Immature natural killer cell (primary cell): ENCODE measurements at regions not wholly inside any gene's neighbourhood (a gene's known extent, or its start where the extent isn't known, plus 50 kb on each side); places are given as distances from the start of the nearest gene placed in this dataset.
"Not testable (repeated sequence)": the region's sequence is repeated elsewhere in the genome, so short reads cannot be mapped to it uniquely, and the experiment has no call there.

Source experiments
- DNase-seq, 3 donors: peaks; one replicate each; pipeline ENCODE4 v3.0.0; 2022; ENCODE audit warnings: mixed read lengths in 1 of 3
- H3K27ac Mint-ChIP-seq, 6 donors: one replicate each; pipeline ENCODE4 v1.8.0; 2020; ENCODE audit warnings: mixed read lengths in 6 of 6, mild to moderate bottlenecking in 5 of 6, inconsistent platforms in 4 of 6, moderate library complexity in 3 of 6
- H3K27me3 Mint-ChIP-seq, 3 donors: one replicate each; pipeline ENCODE4 v1.8.0; 2020 to 2021; ENCODE audit warnings: low read depth in 3 of 3, mild to moderate bottlenecking in 3 of 3, mixed read lengths in 3 of 3, moderate library complexity in 3 of 3, inconsistent platforms in 1 of 3
- H3K36me3 Mint-ChIP-seq, 3 donors: one replicate each; pipeline ENCODE4 v1.8.0; 2020; ENCODE audit warnings: mixed read lengths in 3 of 3, inconsistent platforms in 2 of 3, mild to moderate bottlenecking in 2 of 3
- H3K4me1 Mint-ChIP-seq, 2 donors: one replicate each; pipeline ENCODE4 v1.8.0; 2020; ENCODE audit warnings: inconsistent platforms in 2 of 2, mild to moderate bottlenecking in 2 of 2, mixed read lengths in 2 of 2, moderate library complexity in 1 of 2
- H3K4me3 Mint-ChIP-seq, 5 donors: one replicate each; pipeline ENCODE4 v1.8.0; 2020; ENCODE audit warnings: mild to moderate bottlenecking in 5 of 5, mixed read lengths in 5 of 5, inconsistent platforms in 3 of 5, moderate library complexity in 3 of 5
- H3K9me3 Mint-ChIP-seq, 6 donors: one replicate each; pipeline ENCODE4 v1.8.0; 2020; ENCODE audit warnings: mild to moderate bottlenecking in 6 of 6, mixed read lengths in 6 of 6, inconsistent platforms in 4 of 6, moderate library complexity in 3 of 6

GRCh38 chr11:87603887-87604286 lies 566.2 kb downstream of the TMEM135 start:
- Mint-ChIP-seq H3K9me3 (peaks cover 3 to 25% (median 4%) of the 10 kb centered on the region in 6 donors), H3K4me3 (no peak overlapping the region), H3K27ac (no peak overlapping the region), H3K36me3 (no peaks in the 10 kb centered on the region), H3K4me1 (no peaks in the 10 kb centered on the region), H3K27me3 (peaks cover 0 to 2% (median 0%) of the 10 kb centered on the region in 3 donors)
- no peak for DNase-seq

- no peaks in the 10 kb centered on the region for H3K4me1 Mint-ChIP-seq
- H3K27ac Mint-ChIP-seq, result no peak overlapping the region
- peaks cover 3 to 29% (median 6%) of the 10 kb centered on the region in 6 donors for H3K9me3 Mint-ChIP-seq
- no peak overlapping the region for H3K4me3 Mint-ChIP-seq
- peaks cover 0 to 2% (median 0%) of the 10 kb centered on the region in 3 donors for H3K27me3 Mint-ChIP-seq
- no peaks in the 10 kb centered on the region for H3K36me3 Mint-ChIP-seq
- DNase-seq, result no peak
Measured at GRCh38 chr11:87602776-87603175, 565.0 kb downstream of the TMEM135 start.

GRCh38 chr11:87600938-87601337 lies 563.2 kb downstream of the TMEM135 start:
- Mint-ChIP-seq H3K4me1 (no peaks in the 10 kb centered on the region), H3K4me3 (no peak overlapping the region), H3K36me3 (no peaks in the 10 kb centered on the region), H3K27me3 (peaks cover 0 to 2% (median 2%) of the 10 kb centered on the region in 3 donors), H3K9me3 (peaks cover 0 to 24% (median 7%) of the 10 kb centered on the region in 6 donors), H3K27ac (no peak overlapping the region)
- no peak for DNase-seq

GRCh38 chr11:87597725-87598124 lies 560.0 kb downstream of the TMEM135 start:
- Mint-ChIP-seq H3K9me3 (peaks cover 0 to 32% (median 4%) of the 10 kb centered on the region in 6 donors), H3K27ac (no peak overlapping the region), H3K27me3 (peaks cover 0 to 2% (median 0%) of the 10 kb centered on the region in 3 donors), H3K4me1 (no peaks in the 10 kb centered on the region), H3K36me3 (no peaks in the 10 kb centered on the region), H3K4me3 (no peak overlapping the region)
- DNase-seq, result no peak

GRCh38 chr11:87596176-87596575 lies 558.4 kb downstream of the TMEM135 start:
- no peak for DNase-seq
- Mint-ChIP-seq H3K36me3 (no peaks in the 10 kb centered on the region), H3K4me1 (no peaks in the 10 kb centered on the region), H3K27ac (no peak overlapping the region), H3K4me3 (no peak overlapping the region), H3K27me3 (peaks cover 0 to 2% (median 0%) of the 10 kb centered on the region in 3 donors), H3K9me3 (peaks cover 3 to 34% (median 7%) of the 10 kb centered on the region in 6 donors)

GRCh38 chr11:87589082-87589481 lies 551.3 kb downstream of the TMEM135 start:
- peaks cover 16 to 55% (median 31%) of the 10 kb centered on the region in 6 donors for H3K9me3 Mint-ChIP-seq
- DNase-seq, result no peak
- no peaks in the 10 kb centered on the region for H3K4me1 Mint-ChIP-seq
- H3K27me3 Mint-ChIP-seq, result peaks cover 0 to 1% (median 0%) of the 10 kb centered on the region in 3 donors
- no peak overlapping the region for H3K4me3 Mint-ChIP-seq
- no peak overlapping the region for H3K27ac Mint-ChIP-seq
- H3K36me3 Mint-ChIP-seq, result peaks cover 0 to 3% (median 0%) of the 10 kb centered on the region in 3 donors

- not testable (repeated sequence) for DNase-seq, H3K27ac Mint-ChIP-seq, H3K4me1 Mint-ChIP-seq, H3K36me3 Mint-ChIP-seq, H3K27me3 Mint-ChIP-seq, H3K4me3 Mint-ChIP-seq
- peaks cover 14 to 43% (median 25%) of the 10 kb centered on the region in 6 donors for H3K9me3 Mint-ChIP-seq
Measured at GRCh38 chr11:87585613-87586012, 547.9 kb downstream of the TMEM135 start.

- H3K36me3 Mint-ChIP-seq, result no peaks in the 10 kb centered on the region
- H3K27me3 Mint-ChIP-seq, result no peaks in the 10 kb centered on the region
- H3K27ac Mint-ChIP-seq, result no peak overlapping the region
- DNase-seq, result no peak
- no peak overlapping the region for H3K4me3 Mint-ChIP-seq
- peaks cover 5 to 31% (median 19%) of the 10 kb centered on the region in 6 donors for H3K9me3 Mint-ChIP-seq
- no peaks in the 10 kb centered on the region for H3K4me1 Mint-ChIP-seq
Measured at GRCh38 chr11:87583931-87584330, 546.2 kb downstream of the TMEM135 start.

- no peaks in the 10 kb centered on the region for H3K27me3 Mint-ChIP-seq
- H3K36me3 Mint-ChIP-seq, result no peaks in the 10 kb centered on the region
- no peak overlapping the region for H3K27ac Mint-ChIP-seq
- H3K4me1 Mint-ChIP-seq, result no peaks in the 10 kb centered on the region
- H3K9me3 Mint-ChIP-seq, result no peaks in the 10 kb centered on the region
- H3K4me3 Mint-ChIP-seq, result no peak overlapping the region
- no peak for DNase-seq
Measured at GRCh38 chr11:87575088-87575487, 537.4 kb downstream of the TMEM135 start.

GRCh38 chr11:87574193-87574592 lies 536.5 kb downstream of the TMEM135 start:
- Mint-ChIP-seq H3K4me3 (no peak overlapping the region), H3K9me3 (no peaks in the 10 kb centered on the region), H3K36me3 (no peaks in the 10 kb centered on the region), H3K4me1 (no peaks in the 10 kb centered on the region), H3K27ac (no peak overlapping the region), H3K27me3 (no peaks in the 10 kb centered on the region)
- DNase-seq, result no peak

- Mint-ChIP-seq H3K4me3 (no peak overlapping the region), H3K27ac (no peak overlapping the region), H3K27me3 (no peaks in the 10 kb centered on the region), H3K4me1 (no peaks in the 10 kb centered on the region), H3K9me3 (peaks cover 0 to under 1% (median 0%) of the 10 kb centered on the region in 6 donors), H3K36me3 (no peaks in the 10 kb centered on the region)
- DNase-seq, result no peak
Measured at GRCh38 chr11:87573708-87574107, 536.0 kb downstream of the TMEM135 start.

- Mint-ChIP-seq H3K4me3 (no peak overlapping the region), H3K27ac (no peak overlapping the region), H3K27me3 (no peaks in the 10 kb centered on the region), H3K36me3 (no peaks in the 10 kb centered on the region), H3K4me1 (no peaks in the 10 kb centered on the region), H3K9me3 (peaks cover 0 to 7% (median under 1%) of the 10 kb centered on the region in 6 donors)
- DNase-seq, result no peak
Measured at GRCh38 chr11:87572881-87573280, 535.1 kb downstream of the TMEM135 start.

GRCh38 chr11:87560352-87560751 lies 522.6 kb downstream of the TMEM135 start:
- no peaks in the 10 kb centered on the region for H3K4me1 Mint-ChIP-seq
- H3K4me3 Mint-ChIP-seq, result no peak overlapping the region
- H3K9me3 Mint-ChIP-seq, result peaks cover 3 to 23% (median 6%) of the 10 kb centered on the region in 6 donors
- DNase-seq, result no peak
- H3K36me3 Mint-ChIP-seq, result no peaks in the 10 kb centered on the region
- peaks cover 1 to 5% (median 2%) of the 10 kb centered on the region in 3 donors for H3K27me3 Mint-ChIP-seq
- H3K27ac Mint-ChIP-seq, result no peak overlapping the region

GRCh38 chr11:87559852-87560251 lies 522.1 kb downstream of the TMEM135 start:
- not testable (repeated sequence) for H3K27me3 Mint-ChIP-seq, H3K27ac Mint-ChIP-seq, H3K4me3 Mint-ChIP-seq, H3K4me1 Mint-ChIP-seq, DNase-seq, H3K36me3 Mint-ChIP-seq
- H3K9me3 Mint-ChIP-seq, result peaks cover 3 to 22% (median 7%) of the 10 kb centered on the region in 6 donors

GRCh38 chr11:87555101-87555500 lies 517.4 kb downstream of the TMEM135 start:
- Mint-ChIP-seq H3K27ac (no peak overlapping the region), H3K27me3 (peaks cover 0 to 7% (median 2%) of the 10 kb centered on the region in 3 donors), H3K4me1 (no peaks in the 10 kb centered on the region), H3K36me3 (no peaks in the 10 kb centered on the region), H3K9me3 (peaks cover 9 to 12% (median 11%) of the 10 kb centered on the region in 6 donors), H3K4me3 (no peak overlapping the region)
- DNase-seq, result no peak
